Fibroblast of the aortic adventitia (primary cell): ENCODE measurements at regions not wholly inside any gene's neighbourhood (a gene's known extent, or its start where the extent isn't known, plus 50 kb on each side); places are given as distances from the start of the nearest gene placed in this dataset.

Source experiments
- DNase-seq: peaks from one replicate; pipeline ENCODE4 v3.0.0-alpha.2; 2010; ENCODE audit warnings: low read depth
- H3K4me3 ChIP-seq: 2 replicates; pipeline ENCODE4 v1.5.1; 2011; ENCODE audit warnings: low read depth, mild to moderate bottlenecking, control low read depth, low read length, moderate library complexity
- TF ChIP-seq, protein P1 (sequence below): IDR thresholded peaks from 2 replicates; pipeline ENCODE4 v1.5.1; 2011; ENCODE audit warnings: mild to moderate bottlenecking, low read length, control low read depth, inconsistent platforms; ENCODE audit not compliant: insufficient read depth

DNA sequence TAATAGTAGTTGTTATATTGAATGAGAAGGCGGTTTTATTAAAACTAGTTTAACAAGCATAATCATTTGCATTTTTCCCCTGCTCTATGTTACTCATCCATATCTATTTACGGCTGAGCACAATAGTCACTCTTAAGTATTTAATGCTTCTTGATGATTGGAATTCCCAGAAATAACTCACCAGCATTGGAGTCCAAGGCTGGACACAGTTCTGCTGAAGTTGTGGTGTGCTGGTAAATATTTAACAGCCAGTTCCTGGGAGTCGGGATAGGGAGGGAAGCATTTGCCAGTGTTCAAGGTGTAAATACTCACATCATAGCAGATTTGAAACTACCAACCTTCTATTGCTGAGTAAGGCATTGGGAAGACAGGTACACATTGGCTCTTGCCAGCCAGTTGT, 315.1 kb downstream of the MTX2 start:
- TF ChIP-seq, protein P1, sequence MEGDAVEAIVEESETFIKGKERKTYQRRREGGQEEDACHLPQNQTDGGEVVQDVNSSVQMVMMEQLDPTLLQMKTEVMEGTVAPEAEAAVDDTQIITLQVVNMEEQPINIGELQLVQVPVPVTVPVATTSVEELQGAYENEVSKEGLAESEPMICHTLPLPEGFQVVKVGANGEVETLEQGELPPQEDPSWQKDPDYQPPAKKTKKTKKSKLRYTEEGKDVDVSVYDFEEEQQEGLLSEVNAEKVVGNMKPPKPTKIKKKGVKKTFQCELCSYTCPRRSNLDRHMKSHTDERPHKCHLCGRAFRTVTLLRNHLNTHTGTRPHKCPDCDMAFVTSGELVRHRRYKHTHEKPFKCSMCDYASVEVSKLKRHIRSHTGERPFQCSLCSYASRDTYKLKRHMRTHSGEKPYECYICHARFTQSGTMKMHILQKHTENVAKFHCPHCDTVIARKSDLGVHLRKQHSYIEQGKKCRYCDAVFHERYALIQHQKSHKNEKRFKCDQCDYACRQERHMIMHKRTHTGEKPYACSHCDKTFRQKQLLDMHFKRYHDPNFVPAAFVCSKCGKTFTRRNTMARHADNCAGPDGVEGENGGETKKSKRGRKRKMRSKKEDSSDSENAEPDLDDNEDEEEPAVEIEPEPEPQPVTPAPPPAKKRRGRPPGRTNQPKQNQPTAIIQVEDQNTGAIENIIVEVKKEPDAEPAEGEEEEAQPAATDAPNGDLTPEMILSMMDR, result no peak
- DNase-seq, result peak; percentile 20
- H3K4me3 ChIP-seq, result no peak overlapping the region

DNA sequence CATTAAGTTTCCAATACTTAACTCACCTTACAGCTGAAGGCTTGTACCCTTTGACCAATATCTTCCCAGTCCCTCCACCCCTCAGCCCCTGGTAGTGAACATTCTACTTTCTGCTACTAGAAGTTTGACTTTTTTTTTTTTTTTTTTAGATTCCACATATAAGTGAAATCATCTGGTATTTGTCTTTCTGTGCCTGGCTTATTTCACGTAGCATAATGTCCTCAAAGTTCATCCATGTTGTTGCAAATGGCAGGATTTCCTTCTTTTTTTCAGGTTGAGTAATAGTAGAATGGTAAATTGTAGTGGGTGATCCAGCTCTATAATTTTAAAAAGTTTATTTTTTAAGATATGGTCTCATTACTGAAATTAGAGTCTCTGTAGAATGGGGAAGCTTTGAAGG, 316.0 kb downstream of the MTX2 start:
- DNase-seq, result no peak
- TF ChIP-seq, protein P1, result no peak
- no peak overlapping the region for H3K4me3 ChIP-seq

DNA sequence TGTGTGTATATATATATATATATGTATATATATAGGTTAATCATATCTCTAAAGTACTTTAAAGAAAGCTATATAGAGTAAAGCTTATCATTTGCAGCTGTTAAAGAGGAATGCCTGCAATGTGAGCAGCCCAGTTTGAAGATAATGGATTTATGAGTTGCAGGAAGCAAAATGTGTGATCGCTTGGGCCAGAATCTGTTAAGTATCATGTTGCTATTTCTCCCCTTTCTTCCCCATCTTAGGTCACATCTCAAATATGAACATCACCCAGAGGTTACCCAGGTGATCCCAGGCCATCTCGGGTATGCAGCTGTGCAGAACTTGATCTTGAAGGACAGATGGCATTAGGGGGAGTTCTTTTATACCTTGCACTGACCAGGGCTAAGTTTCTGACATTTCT, 316.5 kb downstream of the MTX2 start:
- TF ChIP-seq, protein P1, result no peak
- no peak overlapping the region for H3K4me3 ChIP-seq
- DNase-seq, result no peak

DNA sequence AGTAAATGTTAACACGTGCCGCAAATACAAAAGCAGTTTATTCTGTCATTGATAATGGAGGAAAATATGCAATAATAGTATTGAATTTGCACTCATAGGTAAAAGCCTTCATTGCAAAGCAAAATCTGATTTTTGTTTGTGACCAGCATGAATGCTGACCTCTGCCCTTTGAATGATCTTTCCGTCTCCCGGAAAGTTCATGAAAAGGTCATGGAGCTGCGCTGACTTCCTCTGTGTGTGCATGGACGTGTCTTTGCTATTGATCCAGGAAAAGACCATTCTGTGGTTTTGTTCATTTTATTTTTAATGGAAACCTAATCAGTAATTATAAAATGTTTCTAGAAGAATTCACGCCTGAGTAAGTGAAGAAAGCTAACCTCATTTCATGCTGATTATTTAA, 320.0 kb downstream of the MTX2 start:
- DNase-seq, result no peak
- TF ChIP-seq, protein P1, result no peak

DNA sequence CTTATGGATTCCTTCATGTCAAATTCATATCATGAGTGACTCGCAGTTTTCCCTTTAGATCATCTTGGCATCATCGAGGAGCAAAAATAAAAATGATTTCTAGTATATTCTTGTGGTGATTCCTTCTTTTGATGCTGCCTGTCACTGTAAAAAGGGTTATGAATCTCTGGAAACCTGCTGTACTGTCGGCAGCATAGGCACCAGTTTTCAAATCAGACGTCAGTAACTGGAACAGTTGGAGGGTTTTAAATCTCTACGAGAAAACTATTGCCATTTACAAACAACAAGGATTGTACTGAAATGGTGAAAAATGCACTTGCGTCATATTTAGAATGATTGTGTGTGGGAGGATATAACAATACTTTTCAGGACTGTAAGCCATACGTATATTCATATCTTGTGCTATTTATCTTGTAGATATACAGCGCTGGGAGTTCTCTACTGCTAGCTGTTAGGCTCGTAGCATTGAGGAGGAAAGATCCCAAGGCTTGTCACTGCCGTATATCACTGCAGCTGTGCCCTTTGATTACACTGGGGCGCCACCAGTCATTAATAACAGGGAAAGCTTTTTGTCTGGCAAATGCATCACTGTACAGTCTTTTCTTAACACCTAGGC, 320.7 kb downstream of the MTX2 start:
- no peak for DNase-seq
- TF ChIP-seq, protein P1, result no peak
- no peak overlapping the region for H3K4me3 ChIP-seq

More for the DNA sequence above, 320.0 kb downstream of the MTX2 start:
- H3K4me3 ChIP-seq, result no peak overlapping the region

DNA sequence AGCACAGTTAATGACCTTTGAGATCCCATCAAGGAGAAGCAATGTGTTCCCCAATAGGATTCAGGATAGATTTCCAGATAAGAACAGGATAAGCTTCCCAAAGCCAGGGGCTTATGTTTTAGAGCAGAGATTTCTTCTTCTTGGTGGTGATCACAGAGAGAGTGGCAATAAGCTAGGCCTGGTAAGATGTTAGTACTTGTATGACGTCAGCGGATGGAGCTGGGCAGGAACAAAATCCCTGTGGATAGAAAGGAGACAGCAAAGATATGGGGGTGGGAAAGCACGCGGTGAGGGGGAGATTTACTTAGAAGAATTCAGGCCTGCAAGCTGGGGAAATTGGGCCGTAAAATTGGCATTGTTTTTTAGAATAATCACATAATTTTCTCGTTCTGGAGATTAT, 323.0 kb downstream of the MTX2 start:
- H3K4me3 ChIP-seq, result no peak overlapping the region
- DNase-seq, result no peak
- TF ChIP-seq, protein P1, result no peak

DNA sequence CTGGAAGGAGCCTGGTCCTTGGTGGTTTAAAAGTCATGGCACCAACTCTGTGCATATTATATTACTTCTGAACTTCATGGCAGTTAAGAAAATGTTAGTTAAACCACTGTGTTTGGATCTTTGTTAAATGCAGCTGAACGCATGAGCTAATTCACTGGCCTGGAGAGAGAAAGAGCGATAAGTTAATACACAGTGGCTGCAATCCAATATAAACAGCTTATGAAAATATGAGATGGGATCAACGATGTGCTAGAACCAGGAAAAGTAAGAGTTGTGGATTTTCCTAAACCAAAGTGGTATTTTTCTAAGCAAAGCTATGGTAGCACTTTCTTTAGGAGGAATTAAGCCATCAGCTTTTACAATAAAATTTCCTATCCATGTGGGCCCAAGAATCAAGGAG, 326.7 kb downstream of the MTX2 start:
- peak; percentile 34 for DNase-seq
- TF ChIP-seq, protein P1, result no peak
- H3K4me3 ChIP-seq, result no peak overlapping the region
